NCI-H187 (cell line): ENCODE measurements at regions not wholly inside any gene's neighbourhood (a gene's known extent, or its start where the extent isn't known, plus 50 kb on each side); places are given as distances from the start of the nearest gene placed in this dataset.

Experiments used
- DNase-seq, 2 experiments: peaks; one replicate each; lab custom pipeline; 2025; lab: John Stamatoyannopoulos, UW

GRCh38 chr20:11247046-11248010 is 573.5 kb upstream of the JAG1 start:
- DNase-seq: no peak

DNA sequence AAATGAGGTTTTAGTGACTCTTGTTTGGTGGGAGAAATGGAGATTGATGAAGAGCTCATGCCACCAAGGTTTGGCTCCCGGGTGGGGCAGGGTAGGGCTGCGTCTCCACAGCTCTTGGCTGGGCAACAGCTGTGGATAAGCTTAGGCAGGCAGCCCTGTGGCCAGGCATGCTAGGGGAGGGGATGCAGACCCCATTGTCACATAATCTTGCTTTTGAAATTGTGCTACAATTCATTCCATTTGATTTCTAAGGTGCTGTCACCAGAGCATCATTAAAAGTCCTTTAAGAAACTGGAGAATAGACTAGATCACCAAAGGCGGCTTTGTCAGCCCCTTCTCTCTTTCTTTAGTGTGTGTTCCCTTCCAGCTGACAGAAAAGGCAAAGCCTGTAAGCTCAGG is 574.2 kb upstream of the JAG1 start:
- DNase-seq: no peak

GRCh38 chr20:11248687-11249638 is 575.2 kb upstream of the JAG1 start:
- DNase-seq: no peak

DNA sequence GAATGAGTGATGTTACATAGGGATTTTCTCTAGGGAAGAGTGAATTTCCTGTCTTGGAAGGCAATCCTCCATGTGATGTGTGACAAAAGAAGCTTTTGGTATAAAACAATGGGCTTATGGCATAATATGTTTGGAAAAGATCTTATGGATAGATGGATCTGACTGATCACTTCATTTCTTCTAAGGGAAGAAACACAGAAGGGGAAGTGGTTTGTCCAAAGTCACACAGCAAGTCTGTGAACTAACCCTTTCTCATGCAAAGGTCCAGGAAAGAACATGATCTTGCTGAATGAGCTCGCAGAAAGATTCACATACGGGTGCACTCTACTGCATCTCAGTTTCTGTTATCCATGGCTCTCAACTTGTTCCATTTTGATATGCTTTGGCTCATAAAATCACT is 575.9 kb upstream of the JAG1 start:
- no peak for DNase-seq

DNA sequence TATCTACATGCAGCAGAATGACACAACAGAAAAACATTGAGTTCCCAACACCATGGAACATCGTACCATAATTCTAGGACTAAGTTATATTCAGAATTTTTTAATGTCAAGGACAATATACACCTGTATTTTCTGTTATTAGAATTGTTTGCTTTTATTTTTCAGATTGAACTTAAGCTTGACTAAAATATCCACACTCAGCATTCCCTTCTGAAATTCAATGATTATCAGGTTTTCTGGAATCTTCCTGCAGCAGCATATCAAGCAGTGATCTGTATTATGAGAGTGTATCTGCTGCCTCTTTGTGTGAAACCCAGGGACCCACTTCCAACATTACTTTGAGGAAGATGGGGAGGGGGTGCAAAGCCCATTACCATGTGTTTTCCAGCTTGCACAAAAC is 578.6 kb upstream of the JAG1 start:
- no peak for DNase-seq

GRCh38 chr20:11255455-11255854 is 581.7 kb upstream of the JAG1 start:
- DNase-seq: no peak

GRCh38 chr20:11255860-11256259 is 582.1 kb upstream of the JAG1 start:
- DNase-seq: no peak

DNA sequence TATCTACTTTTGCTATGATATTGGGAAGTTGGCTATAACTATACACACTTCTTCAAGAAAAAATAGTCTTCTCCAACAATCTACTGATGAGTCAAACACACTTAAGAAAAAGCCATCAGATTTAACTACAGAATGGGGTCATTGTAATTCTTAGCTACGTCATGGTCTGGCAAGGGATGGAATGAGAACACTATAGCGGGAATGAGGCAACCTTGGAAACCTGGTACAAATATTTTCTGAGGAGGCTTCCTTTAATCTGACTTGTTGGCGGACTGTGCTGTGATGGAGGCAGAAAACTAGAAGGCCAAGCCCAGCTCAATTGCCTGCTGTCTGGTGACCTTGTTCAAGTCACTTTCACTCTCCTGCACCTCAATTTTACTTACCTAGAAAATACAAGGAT is 586.8 kb upstream of the JAG1 start:
- no peak for DNase-seq

DNA sequence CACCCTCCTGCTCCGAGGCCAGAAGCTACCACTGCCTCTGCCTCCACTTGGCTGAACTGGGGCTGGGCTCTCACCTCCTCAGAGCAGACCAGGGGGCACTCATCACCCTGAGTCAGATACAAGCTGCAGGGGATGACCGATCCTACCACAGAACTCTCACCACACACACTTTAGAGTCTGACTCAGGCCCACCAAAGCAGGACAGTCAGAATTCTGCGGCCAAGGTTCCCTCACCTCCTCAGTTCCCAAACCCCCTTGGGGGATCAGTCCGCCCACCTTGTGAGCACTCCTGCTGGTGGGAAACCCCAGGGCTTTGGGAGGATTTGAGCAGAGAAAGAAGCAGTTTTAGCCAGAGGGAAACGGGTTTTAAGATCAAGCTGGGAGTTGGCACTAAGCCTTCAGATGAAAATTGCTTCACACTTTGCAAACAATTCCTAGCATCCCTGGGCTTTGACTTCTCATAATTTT is 587.8 kb upstream of the JAG1 start:
- no peak for DNase-seq

- no peak for DNase-seq
Measured at GRCh38 chr20:11266571-11266970, 592.8 kb upstream of the JAG1 start.

GRCh38 chr20:11267131-11267761 is 593.4 kb upstream of the JAG1 start:
- no peak for DNase-seq

DNA sequence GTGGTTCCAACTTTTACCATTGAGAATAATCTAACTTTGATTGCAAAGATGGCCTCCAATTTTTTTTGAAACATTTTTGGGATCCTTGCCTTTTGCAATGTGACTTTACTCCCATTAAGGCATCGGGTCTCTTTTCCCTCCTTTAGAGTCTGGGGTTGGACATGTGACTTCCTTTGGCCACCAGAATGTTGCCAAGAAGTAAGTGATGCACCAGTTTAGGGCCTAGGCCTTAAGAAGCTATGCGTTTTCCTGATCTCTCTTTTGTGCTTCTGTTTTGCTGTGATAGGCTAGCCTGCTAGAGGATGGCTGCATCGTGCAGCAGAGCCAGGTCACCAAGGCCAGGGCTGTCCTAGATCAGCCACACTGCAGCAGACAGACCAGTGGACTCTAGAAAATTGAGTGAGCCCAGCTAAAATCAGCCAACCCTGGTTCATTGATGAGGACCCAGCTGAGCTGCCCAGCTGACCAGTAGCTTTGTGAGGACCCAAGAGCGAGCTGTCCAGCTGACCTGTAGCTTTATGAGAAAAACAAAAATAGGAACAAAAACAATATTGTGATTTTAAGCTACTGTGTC is 594.0 kb upstream of the JAG1 start:
- DNase-seq: no peak

GRCh38 chr20:11270566-11270965 is 596.8 kb upstream of the JAG1 start:
- no peak for DNase-seq

DNA sequence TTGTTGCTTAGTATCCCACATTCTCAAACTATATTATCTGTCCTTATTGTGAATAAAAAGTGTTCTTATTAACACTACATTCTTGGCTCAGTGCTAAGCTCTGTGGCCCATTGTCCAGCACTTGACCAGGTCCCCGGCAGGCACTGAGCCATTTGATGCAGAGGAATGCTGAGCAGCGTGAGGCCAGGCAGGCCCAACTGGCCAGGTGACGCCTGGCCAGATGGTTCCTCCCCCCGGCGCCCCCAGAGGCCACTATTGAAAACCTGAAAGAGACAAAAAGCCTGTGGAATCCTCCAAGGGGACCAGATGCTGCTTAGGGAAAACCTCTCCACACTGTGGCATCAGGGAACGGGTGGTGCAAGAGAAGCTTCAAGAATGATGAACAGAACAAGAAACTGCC is 597.5 kb upstream of the JAG1 start:
- no peak for DNase-seq

GRCh38 chr20:11271920-11272594 is 598.3 kb upstream of the JAG1 start:
- DNase-seq: no peak

- peak in 1 of 2 experiments; percentile 47 for DNase-seq
Measured at GRCh38 chr20:11274141-11274594, 600.4 kb upstream of the JAG1 start.

DNA sequence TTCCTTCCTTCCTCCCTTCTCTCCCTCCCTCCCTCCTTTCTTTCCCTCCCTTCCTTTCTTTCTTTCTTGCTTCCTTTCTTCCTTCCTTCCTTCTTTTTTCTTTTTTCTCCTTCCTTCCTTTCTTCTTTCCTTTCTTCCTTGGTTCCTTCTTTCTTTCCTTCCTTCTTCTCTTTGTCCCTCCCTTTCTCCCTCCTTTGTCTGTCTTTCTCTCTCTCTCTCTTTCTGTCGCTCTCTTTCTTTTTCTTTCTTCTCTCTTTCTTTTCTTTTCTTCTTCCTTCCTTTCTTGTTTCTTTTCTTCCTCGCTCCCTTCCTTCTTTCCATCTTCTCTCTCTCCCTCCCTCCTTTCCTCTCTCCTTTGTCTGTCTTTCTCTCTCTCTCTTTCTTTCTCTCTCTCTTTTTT is 601.9 kb upstream of the JAG1 start:
- no peak for DNase-seq

GRCh38 chr20:11277170-11277569 is 603.4 kb upstream of the JAG1 start:
- DNase-seq: no peak

DNA sequence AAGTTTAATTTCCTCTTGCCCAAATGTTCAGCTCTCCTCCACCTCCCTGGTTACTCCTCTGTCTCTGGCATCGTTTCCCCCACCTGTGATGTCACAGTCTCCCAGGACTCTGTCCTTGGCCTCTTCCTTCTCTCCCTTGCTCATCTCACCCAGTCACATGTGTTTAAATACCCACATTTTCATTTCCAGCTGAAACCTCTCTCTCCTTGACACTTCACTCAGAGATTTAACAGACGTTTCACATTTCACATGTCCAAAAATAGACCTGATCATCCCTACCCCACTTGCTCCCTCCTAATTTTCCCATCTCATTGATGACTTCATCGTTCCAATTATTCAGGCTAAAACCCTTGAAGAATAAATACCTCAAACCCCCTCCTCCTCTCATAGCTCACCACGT is 604.1 kb upstream of the JAG1 start:
- no peak for DNase-seq

- DNase-seq: no peak
Measured at GRCh38 chr20:11278461-11278860, 604.7 kb upstream of the JAG1 start.

GRCh38 chr20:11281240-11281639 is 607.4 kb upstream of the JAG1 start:
- DNase-seq: no peak
